Vagina (tissue), 2 donors: ENCODE measurements at regions not wholly inside any gene's neighbourhood (a gene's known extent, or its start where the extent isn't known, plus 50 kb on each side); places are given as distances from the start of the nearest gene placed in this dataset.
"Not testable (repeated sequence)": the region's sequence is repeated elsewhere in the genome, so short reads cannot be mapped to it uniquely, and the experiment has no call there.

Experiments
- DNase-seq, 2 donors: peaks; one replicate each; pipeline ENCODE4 v3.0.0-alpha.2; 2017; ENCODE audit errors: extremely low spot score in 2 of 2
- H3K27ac ChIP-seq: fragments of 200-600 bp; sonication (generic); one replicate; pipeline ENCODE4 v1.5.1; 2019
- H3K27me3 ChIP-seq: fragments of 200-600 bp; sonication (generic); one replicate; pipeline ENCODE4 v1.5.1; 2019
- H3K36me3 ChIP-seq, 2 donors: fragments of 200-600 bp; sonication (generic); one replicate each; pipeline ENCODE4 v1.5.1; 2017 to 2019
- H3K4me1 ChIP-seq: fragments of 200-600 bp; sonication (generic); one replicate; pipeline ENCODE4 v1.5.1; 2019
- H3K4me3 ChIP-seq, 2 donors: fragments of 200-600 bp; sonication (generic); 1 replicate in 1 of 2; 2 replicates in 1 of 2; pipeline ENCODE4 v1.5.1; 2016 to 2019
- H3K9me3 ChIP-seq: fragments of 200-600 bp; sonication (generic); one replicate; pipeline ENCODE4 v1.5.1; 2019
- CTCF ChIP-seq, 3 experiments: fragments of 450-650 bp in 2 of 3; fragments of 200-600 bp in 1 of 3; sonication (generic) in 1 of 3; IDR thresholded peaks; one replicate each; pipeline ENCODE4 v1.5.1; 2017 to 2019; ENCODE audit warnings: antibody characterized with exemption in 3 of 3, mild to moderate bottlenecking in 2 of 3, moderate library complexity in 2 of 3
- POLR2A ChIP-seq, 2 donors: fragments of 450-650 bp; IDR thresholded peaks; one replicate each; pipeline ENCODE4 v1.6.1; 2017; ENCODE audit warnings: antibody characterized with exemption in 2 of 2, mild to moderate bottlenecking in 2 of 2, moderate library complexity in 2 of 2
- POLR2AphosphoS5 ChIP-seq, 2 donors: sonication (generic); formaldehyde crosslinking; IDR thresholded peaks; one replicate each; pipeline ENCODE4 v1.9.0; 2017; ENCODE audit warnings: antibody characterized with exemption in 2 of 2, mild to moderate bottlenecking in 2 of 2, low read depth in 1 of 2; ENCODE audit not compliant: insufficient read depth in 1 of 2
- intact Hi-C: fragments of 100-400 bp; cut with DNase I; formaldehyde crosslinking; loops from one replicate; pipeline ENCODE4 v1.15.1; 2023

GRCh38 chr1:229006121-229006870 is 264.6 kb upstream of the RAB4A start:
- Histone ChIP-seq H3K27me3 (no peaks in the 10 kb centered on the region), H3K27ac (no peak overlapping the region), H3K4me3 (no peak overlapping the region), H3K9me3 (no peaks in the 10 kb centered on the region), H3K36me3 (no peaks in the 10 kb centered on the region), H3K4me1 (no peaks in the 10 kb centered on the region)
- TF ChIP-seq POLR2A (IDR thresholded peaks at IDR 0.05) (no peak), CTCF (IDR thresholded peaks at IDR 0.05) (no peak), POLR2AphosphoS5 (IDR thresholded peaks at IDR 0.05; ENCODE audit: insufficient read depth in 1 of 2, low read depth in 1 of 2) (no peak)
- DNase-seq, result peak; percentile 58 to 69
- intact Hi-C loops, result no loop called here

GRCh38 chr1:229007167-229007566 is 263.7 kb upstream of the RAB4A start:
- intact Hi-C loops, result no loop called here
- TF ChIP-seq POLR2AphosphoS5 (IDR thresholded peaks at IDR 0.05; ENCODE audit: insufficient read depth in 1 of 2, low read depth in 1 of 2) (no peak), CTCF (IDR thresholded peaks at IDR 0.05) (no peak), POLR2A (IDR thresholded peaks at IDR 0.05) (no peak)
- peak; percentile 64 for DNase-seq

GRCh38 chr1:229007701-229008100 is 263.2 kb upstream of the RAB4A start:
- DNase-seq, result peak; percentile 49 to 60
- Histone ChIP-seq H3K36me3 (no peaks in the 10 kb centered on the region), H3K27ac (no peak overlapping the region), H3K4me3 (no peak overlapping the region), H3K9me3 (no peaks in the 10 kb centered on the region), H3K4me1 (no peaks in the 10 kb centered on the region), H3K27me3 (no peaks in the 10 kb centered on the region)
- intact Hi-C loops, result no loop called here
- no peak for TF ChIP-seq POLR2A (IDR thresholded peaks at IDR 0.05)
- TF ChIP-seq CTCF (IDR thresholded peaks at IDR 0.05), result no peak
- no peak for TF ChIP-seq POLR2AphosphoS5 (IDR thresholded peaks at IDR 0.05; ENCODE audit: insufficient read depth in 1 of 2, low read depth in 1 of 2)

More at GRCh38 chr1:229007167-229007566, 263.7 kb upstream of the RAB4A start:
- H3K27me3 ChIP-seq, result no peaks in the 10 kb centered on the region
- H3K4me3 ChIP-seq, result no peak overlapping the region
- H3K27ac ChIP-seq, result no peak overlapping the region
- H3K36me3 ChIP-seq, result no peaks in the 10 kb centered on the region
- H3K4me1 ChIP-seq, result no peaks in the 10 kb centered on the region
- no peaks in the 10 kb centered on the region for H3K9me3 ChIP-seq

- H3K9me3 ChIP-seq, H3K4me1 ChIP-seq, DNase-seq, H3K27me3 ChIP-seq, H3K36me3 ChIP-seq, H3K4me3 ChIP-seq, H3K27ac ChIP-seq, intact Hi-C loops: not testable (repeated sequence)
Observed at GRCh38 chr1:229008347-229008746, 262.6 kb upstream of the RAB4A start.

DNA sequence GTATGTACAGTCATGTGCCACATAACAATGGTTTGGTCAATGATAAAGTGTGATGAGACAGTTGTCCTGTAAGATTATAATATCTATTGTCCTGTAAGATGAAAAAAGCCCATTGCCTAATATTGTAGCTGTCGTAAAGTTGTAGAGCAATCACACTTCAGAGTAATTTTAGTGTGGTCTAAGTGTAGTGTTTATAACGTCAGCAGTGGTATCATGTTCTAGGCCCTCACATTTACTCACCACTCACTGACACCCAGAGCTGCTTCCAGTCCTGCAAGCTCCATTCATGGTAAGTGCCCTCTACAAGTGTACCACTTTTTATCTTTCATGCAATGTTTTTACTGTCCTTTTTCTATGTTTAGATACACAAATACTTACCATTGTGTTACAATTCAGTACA is 259.9 kb upstream of the RAB4A start:
- intact Hi-C loops, result no loop called here
- Histone ChIP-seq H3K4me3 (no peak overlapping the region), H3K27ac (no peak overlapping the region), H3K27me3 (no peaks in the 10 kb centered on the region), H3K9me3 (no peaks in the 10 kb centered on the region), H3K36me3 (no peaks in the 10 kb centered on the region), H3K4me1 (no peaks in the 10 kb centered on the region)
- no peak for DNase-seq
- no peak for TF ChIP-seq POLR2A (IDR thresholded peaks at IDR 0.05)
- TF ChIP-seq POLR2AphosphoS5 (IDR thresholded peaks at IDR 0.05; ENCODE audit: insufficient read depth in 1 of 2, low read depth in 1 of 2), result no peak
- no peak for TF ChIP-seq CTCF (IDR thresholded peaks at IDR 0.05)
